Body of pancreas (tissue), 4 donors: ENCODE measurements at regions not wholly inside any gene's neighbourhood (a gene's known extent, or its start where the extent isn't known, plus 50 kb on each side); places are given as distances from the start of the nearest gene placed in this dataset.
"Not testable (repeated sequence)": the region's sequence is repeated elsewhere in the genome, so short reads cannot be mapped to it uniquely, and the experiment has no call there.

Source experiments
- ATAC-seq: fragments of 150-250 bp; one replicate; pipeline ENCODE4 v1.9.1; 2016
- DNase-seq, 4 donors: peaks; one replicate each; pipeline ENCODE4 v3.0.0-alpha.2; 2019
- H3K27ac ChIP-seq, 4 donors: fragments of 200-600 bp; sonication (generic); 1 replicate in 3 of 4; 2 replicates in 1 of 4; pipeline versions ENCODE4 v1.5.1 to v1.6.1; 2016 to 2019; ENCODE audit warnings: mild to moderate bottlenecking in 1 of 4, mixed read lengths in 1 of 4, moderate library complexity in 1 of 4
- H3K27me3 ChIP-seq, 2 donors: fragments of 200-600 bp; sonication (generic); one replicate each; pipeline ENCODE4 v1.6.0; 2016; ENCODE audit warnings: mild to moderate bottlenecking in 1 of 2
- H3K36me3 ChIP-seq, 2 donors: fragments of 200-600 bp; sonication (generic); replicated peaks in 1 of 2; 2 replicates each; pipeline ENCODE4 v1.5.1; 2016; ENCODE audit warnings: low read depth in 2 of 2; ENCODE audit not compliant: insufficient read depth in 1 of 2
- H3K4me1 ChIP-seq: fragments of 200-600 bp; sonication (generic); one replicate; pipeline ENCODE4 v1.6.0; 2016
- H3K4me3 ChIP-seq, 2 donors: fragments of 200-600 bp; sonication (generic); 1 replicate in 1 of 2; 2 replicates in 1 of 2; pipeline ENCODE4 v1.5.1; 2016 to 2019
- H3K9me3 ChIP-seq, 3 donors: fragments of 200-600 bp; sonication (generic); 1 replicate in 2 of 3; 2 replicates in 1 of 3; pipeline ENCODE4 v1.5.1; 2016
- POLR2A ChIP-seq, 3 donors: fragments of 450-650 bp; IDR thresholded peaks; one replicate each; pipeline ENCODE4 v1.6.1; 2016; ENCODE audit warnings: antibody characterized with exemption in 3 of 3, mild to moderate bottlenecking in 2 of 3
- WGBS, 2 donors: methylation state at CpG; one replicate each; pipeline ENCODE4 v1.1.5; 2017; 5-methylcytosine and 5-hydroxymethylcytosine counted together
- intact Hi-C: fragments of 100-400 bp; cut with DNase I; formaldehyde crosslinking; loops from one replicate; pipeline ENCODE4 v1.15.1; 2023
- TF ChIP-seq, protein P1 (sequence below), 7 experiments: fragments of 450-650 bp in 4 of 7; fragments of 200-600 bp in 3 of 7; sonication (generic) in 3 of 7; IDR thresholded peaks; one replicate each; pipeline ENCODE4 v1.5.1; 2016 to 2019; ENCODE audit warnings: antibody characterized with exemption in 7 of 7

DNA sequence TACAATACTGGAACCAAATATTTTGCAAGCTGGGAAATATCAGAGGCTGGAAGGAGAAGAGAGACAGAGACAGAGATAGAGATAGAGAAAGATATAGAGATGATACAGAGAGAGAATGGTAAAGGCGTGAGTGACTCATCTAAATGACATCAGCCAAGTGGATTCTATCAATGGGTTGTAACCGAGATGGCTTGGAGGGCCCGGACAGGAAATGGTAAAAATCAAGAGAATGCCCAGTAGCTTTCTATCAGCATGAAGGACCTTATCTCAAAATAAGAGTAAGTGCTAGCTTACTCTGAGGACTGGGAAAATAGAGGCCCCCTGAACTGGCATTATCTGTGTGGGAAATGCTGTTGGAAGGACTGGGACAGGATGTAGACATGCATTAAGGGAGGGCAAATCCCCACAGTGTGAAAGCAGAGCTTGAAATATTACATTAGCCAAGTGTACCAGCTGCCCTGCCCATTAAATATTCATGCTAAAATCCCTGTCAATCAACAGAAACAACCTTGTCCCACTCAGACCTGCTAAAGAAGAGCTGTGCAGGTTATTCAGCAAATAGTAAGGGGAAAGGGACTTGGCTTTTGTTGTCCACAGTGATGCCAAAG is 76.6 kb upstream of the ZNF644 start:
- TF ChIP-seq, protein P1, sequence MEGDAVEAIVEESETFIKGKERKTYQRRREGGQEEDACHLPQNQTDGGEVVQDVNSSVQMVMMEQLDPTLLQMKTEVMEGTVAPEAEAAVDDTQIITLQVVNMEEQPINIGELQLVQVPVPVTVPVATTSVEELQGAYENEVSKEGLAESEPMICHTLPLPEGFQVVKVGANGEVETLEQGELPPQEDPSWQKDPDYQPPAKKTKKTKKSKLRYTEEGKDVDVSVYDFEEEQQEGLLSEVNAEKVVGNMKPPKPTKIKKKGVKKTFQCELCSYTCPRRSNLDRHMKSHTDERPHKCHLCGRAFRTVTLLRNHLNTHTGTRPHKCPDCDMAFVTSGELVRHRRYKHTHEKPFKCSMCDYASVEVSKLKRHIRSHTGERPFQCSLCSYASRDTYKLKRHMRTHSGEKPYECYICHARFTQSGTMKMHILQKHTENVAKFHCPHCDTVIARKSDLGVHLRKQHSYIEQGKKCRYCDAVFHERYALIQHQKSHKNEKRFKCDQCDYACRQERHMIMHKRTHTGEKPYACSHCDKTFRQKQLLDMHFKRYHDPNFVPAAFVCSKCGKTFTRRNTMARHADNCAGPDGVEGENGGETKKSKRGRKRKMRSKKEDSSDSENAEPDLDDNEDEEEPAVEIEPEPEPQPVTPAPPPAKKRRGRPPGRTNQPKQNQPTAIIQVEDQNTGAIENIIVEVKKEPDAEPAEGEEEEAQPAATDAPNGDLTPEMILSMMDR (IDR thresholded peaks at IDR 0.05): no peak
- TF ChIP-seq POLR2A (IDR thresholded peaks at IDR 0.05): no peak
- intact Hi-C loops: no loop called here
- Histone ChIP-seq H3K27ac (no peak overlapping the region), H3K36me3 (no peaks in the 10 kb centered on the region), H3K4me1 (no peaks in the 10 kb centered on the region), H3K9me3 (no peaks in the 10 kb centered on the region), H3K4me3 (no peak overlapping the region), H3K27me3 (no peaks in the 10 kb centered on the region)
- 75 to 82% methylated on average over 3 of the region's 3 CpGs for WGBS, 2 donors
- DNase-seq: no peak
- no peak for ATAC-seq

DNA sequence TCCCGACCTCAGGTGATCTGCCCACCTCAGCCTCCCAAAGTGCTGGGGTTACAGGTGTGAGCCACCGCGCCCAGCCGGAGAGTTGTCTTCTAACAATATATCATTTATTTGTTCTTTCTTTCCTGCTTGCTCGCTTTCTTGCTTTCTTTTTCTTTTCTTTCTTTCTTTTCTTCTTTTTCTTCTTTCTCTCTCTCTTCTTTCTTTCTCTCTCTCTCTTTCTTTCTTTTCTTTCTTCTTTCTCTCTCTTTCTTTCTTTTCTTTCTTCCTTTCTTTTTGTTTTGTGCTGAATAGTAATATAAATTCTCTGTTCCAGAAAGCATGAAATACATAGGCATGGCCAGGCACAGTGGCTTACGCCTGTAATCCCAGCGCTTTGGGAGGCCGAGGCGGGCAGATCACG is 73.5 kb upstream of the ZNF644 start:
- 91 to 96% methylated on average over 10 of the region's 10 CpGs for WGBS, 2 donors
- intact Hi-C loops, H3K27ac ChIP-seq, H3K9me3 ChIP-seq, H3K4me1 ChIP-seq, H3K27me3 ChIP-seq, ATAC-seq, H3K4me3 ChIP-seq, DNase-seq, H3K36me3 ChIP-seq: not testable (repeated sequence)

DNA sequence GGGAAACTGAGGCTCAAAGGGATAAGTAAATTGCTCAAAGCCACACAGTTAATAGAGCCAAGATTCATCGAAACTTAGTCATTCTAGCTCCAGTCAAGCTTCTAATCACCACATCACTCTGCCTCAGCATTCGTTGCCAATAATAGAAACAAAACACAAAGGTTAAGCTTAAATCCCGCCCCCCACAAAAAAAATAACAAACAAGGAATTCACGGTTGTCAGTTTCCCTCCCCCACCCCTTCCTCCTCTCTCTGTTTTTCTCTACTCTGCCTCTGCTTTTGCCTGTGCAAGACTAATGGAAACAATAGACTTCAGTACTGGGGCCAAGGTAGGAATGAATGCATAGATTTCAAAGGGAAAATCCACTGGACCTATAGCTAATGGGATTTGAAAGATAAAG is 70.7 kb upstream of the ZNF644 start:
- no peak overlapping the region for H3K27ac ChIP-seq
- H3K4me1 ChIP-seq: no peaks in the 10 kb centered on the region
- DNase-seq (no peak), ATAC-seq (no peak)
- no peaks in the 10 kb centered on the region for H3K27me3 ChIP-seq
- no peaks in the 10 kb centered on the region for H3K36me3 ChIP-seq
- H3K4me3 ChIP-seq: no peak overlapping the region
- WGBS, 2 donors: 16 to 28% methylated on average over 4 of the region's 4 CpGs
- TF ChIP-seq, protein P1 (IDR thresholded peaks at IDR 0.05): no peak
- TF ChIP-seq POLR2A (IDR thresholded peaks at IDR 0.05): no peak
- intact Hi-C loops: no loop called here
- no peaks in the 10 kb centered on the region for H3K9me3 ChIP-seq

DNA sequence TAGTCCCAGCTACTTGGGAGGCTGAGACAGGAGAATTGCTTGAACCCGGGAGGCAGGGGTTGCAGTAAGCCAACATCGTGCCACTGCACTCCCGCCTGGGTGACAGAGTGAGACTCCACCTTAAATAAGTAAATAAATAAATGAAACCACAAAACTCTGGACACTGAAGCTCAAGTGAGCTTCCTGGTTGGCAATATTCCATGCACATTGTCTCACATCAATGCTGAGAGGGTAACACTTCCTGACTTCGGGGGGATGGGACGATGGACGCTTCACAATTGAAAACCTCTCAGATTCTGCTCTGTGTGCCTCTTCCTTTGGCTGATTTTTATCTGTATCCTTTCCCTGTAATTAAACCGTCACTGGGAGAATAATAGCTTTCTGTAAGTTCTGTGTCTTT is 70.0 kb upstream of the ZNF644 start:
- ATAC-seq: no peak
- intact Hi-C loops: no loop called here
- H3K4me3 ChIP-seq: no peak overlapping the region
- 51 to 70% methylated on average over 7 of the region's 7 CpGs for WGBS, 2 donors
- DNase-seq: no peak
- H3K36me3 ChIP-seq: no peaks in the 10 kb centered on the region
- no peaks in the 10 kb centered on the region for H3K4me1 ChIP-seq
- TF ChIP-seq, protein P1 (IDR thresholded peaks at IDR 0.05): no peak
- TF ChIP-seq POLR2A (IDR thresholded peaks at IDR 0.05): no peak
- no peak overlapping the region for H3K27ac ChIP-seq
- H3K9me3 ChIP-seq: no peaks in the 10 kb centered on the region
- no peaks in the 10 kb centered on the region for H3K27me3 ChIP-seq

DNA sequence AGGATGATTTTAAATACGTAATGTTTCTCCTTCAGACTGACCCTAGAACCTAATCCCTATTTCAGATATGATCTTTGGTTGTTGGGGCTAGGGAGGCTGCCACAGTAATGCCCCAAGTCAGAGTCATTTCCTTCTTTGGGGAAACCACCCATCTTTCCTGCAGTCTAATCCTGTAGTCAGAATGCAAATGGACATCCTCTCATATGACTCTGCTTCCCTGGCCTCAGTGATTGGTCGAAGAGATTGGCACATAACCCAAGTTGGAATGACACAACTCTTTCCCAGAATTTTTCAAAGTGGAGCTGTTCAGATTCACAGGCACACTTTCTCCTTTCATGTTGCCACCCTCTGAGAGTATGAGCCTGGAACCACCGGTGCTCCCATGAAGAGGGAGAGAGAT is 58.8 kb upstream of the ZNF644 start:
- no peaks in the 10 kb centered on the region for H3K9me3 ChIP-seq
- no peak overlapping the region for H3K4me3 ChIP-seq
- DNase-seq (no peak), ATAC-seq (no peak)
- no peak overlapping the region for H3K27ac ChIP-seq
- no peaks in the 10 kb centered on the region for H3K36me3 ChIP-seq
- intact Hi-C loops: no loop called here
- no peaks in the 10 kb centered on the region for H3K4me1 ChIP-seq
- no peak for TF ChIP-seq POLR2A (IDR thresholded peaks at IDR 0.05)
- TF ChIP-seq, protein P1 (IDR thresholded peaks at IDR 0.05): no peak
- no peaks in the 10 kb centered on the region for H3K27me3 ChIP-seq
- WGBS, 2 donors: 69 to 88% methylated on average over 3 of the region's 3 CpGs
